Mammary epithelial cell (primary cell): ENCODE measurements at regions not wholly inside any gene's neighbourhood (a gene's known extent, or its start where the extent isn't known, plus 50 kb on each side); places are given as distances from the start of the nearest gene placed in this dataset.

Source experiments
- CTCF ChIP-seq, 2 donors: IDR thresholded peaks in 1 of 2; conservative IDR thresholded peaks in 1 of 2; 2 replicates each; pipeline ENCODE4 v1.5.1; 2011 to 2012; ENCODE audit warnings: inconsistent platforms in 2 of 2, low read length in 2 of 2, mild to moderate bottlenecking in 2 of 2, control low read depth in 1 of 2, low read depth in 1 of 2; ENCODE audit not compliant: insufficient read depth in 1 of 2; ENCODE audit errors: extremely low read depth in 1 of 2
- EZH2 ChIP-seq: IDR thresholded peaks from 2 replicates; pipeline ENCODE4 v1.6.1; 2012; ENCODE audit warnings: low read length, inconsistent platforms, borderline replicate concordance

GRCh38 chr18:8504880-8505435 is 104.3 kb upstream of the RAB12 start:
- TF ChIP-seq CTCF (conservative IDR thresholded peaks at IDR 0.05 in 1 of 2, IDR thresholded peaks at IDR 0.05 in 1 of 2; ENCODE audit: extremely low read depth in 1 of 2, insufficient read depth in 1 of 2, low read depth in 1 of 2, low read length in 2 of 2) (no peak), EZH2 (no peak)
